Nucleus accumbens (tissue), 56 donors: ENCODE measurements at regions not wholly inside any gene's neighbourhood (a gene's known extent, or its start where the extent isn't known, plus 50 kb on each side); places are given as distances from the start of the nearest gene placed in this dataset.
"Not testable (repeated sequence)": the region's sequence is repeated elsewhere in the genome, so short reads cannot be mapped to it uniquely, and the experiment has no call there.

Experiments used
- DNase-seq, 56 donors: peaks; one replicate each; lab custom pipeline; 2025; lab: John Stamatoyannopoulos, UW

DNA sequence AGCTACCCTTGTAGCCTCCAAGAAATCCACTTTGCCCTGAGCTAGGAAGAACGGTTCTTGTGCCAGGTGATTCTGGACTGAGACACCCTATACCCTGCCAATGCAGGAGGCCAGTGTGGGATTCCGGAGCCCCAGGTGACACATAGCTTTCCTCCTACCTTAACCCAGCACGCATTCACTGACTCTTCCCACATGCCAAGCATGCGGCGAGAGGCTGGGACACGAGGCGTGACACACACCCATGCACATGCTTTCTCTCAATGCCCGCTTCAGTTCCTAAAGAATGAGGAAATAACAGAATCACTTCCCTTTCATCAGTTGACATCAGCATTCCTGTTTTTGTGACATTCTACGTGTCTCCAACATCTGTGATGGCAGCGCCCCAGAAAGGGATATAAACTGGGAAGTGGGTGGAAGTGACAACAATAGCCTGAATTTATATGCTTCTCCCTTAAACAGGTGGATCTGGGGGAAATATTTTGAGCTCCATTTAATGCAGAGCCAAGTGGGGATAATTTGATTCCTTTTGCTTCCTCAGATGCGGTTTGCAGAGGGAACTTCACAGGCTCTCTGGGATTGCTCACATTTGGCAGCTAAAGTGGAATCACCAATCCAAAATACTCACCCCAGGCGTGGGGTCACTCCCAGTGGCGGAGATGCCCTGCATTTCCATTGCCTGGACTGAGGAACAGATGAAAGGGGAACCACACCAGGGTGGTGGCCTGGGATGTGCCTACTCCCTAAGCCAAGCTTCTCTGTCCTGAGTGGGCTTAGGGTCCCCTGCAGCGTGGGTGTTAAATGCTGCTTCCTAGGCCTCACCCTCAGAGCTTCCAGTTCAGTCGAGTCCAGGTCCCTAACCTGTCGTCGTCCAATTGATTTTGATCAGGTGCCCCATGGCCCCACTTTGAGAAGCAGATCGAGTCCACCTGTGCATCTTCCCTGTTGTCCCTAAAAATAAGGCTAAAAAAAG lies 445.1 kb downstream of the SIPA1L2 start:
- DNase-seq: peak in 5 of 56 donors; percentile 5 to 14 (median 8)

- no peak for DNase-seq
Measured at GRCh38 chr1:232183802-232184201, 446.1 kb downstream of the SIPA1L2 start.

- DNase-seq: no peak
Measured at GRCh38 chr1:232183266-232183800, 446.6 kb downstream of the SIPA1L2 start.

GRCh38 chr1:232182236-232182635 lies 447.7 kb downstream of the SIPA1L2 start:
- DNase-seq: no peak

GRCh38 chr1:232180779-232181136 lies 449.2 kb downstream of the SIPA1L2 start:
- DNase-seq: no peak

DNA sequence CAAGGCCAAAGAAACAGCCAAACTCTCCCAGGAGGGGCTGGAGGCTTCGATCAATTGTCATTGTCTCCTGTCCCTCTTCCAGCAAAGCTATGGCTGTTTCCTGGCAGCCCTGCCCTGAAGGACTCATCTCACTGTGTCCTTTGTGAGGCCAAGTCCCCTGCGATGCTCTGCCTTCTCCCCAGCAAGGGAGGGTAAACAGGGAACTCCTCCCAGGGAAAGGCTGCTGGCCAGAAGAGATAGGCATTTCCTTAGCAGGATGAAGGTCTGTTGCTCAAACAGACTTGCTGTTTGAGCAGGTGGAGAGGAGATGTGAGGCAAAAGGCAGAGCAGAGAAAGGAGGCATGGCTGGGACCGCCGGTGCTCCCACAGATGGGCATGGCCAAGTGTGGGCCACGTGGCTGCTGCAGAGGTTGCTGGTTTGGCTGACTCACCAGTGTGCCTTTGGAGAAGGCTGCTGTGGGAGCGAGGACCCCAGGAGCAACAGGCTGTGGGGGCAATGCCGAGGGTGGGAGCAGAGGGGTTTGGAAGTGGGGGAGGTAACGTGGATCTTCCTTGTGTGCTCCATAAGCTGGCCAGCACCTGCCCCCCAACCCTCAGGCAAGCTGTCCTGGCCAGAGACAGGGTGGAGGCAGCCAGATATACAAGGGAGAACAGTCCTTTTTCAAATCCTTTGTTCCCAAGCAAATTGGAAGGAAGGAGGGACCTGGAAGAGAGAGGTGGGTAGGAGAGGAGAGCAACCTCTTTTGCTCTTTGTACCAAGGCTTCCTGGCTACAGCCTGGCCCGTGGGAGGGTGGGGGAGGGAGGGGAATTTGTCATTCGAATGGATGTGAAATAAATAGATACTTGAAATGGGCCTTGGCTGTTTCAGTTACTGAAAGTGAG lies 449.8 kb downstream of the SIPA1L2 start:
- no peak for DNase-seq

DNA sequence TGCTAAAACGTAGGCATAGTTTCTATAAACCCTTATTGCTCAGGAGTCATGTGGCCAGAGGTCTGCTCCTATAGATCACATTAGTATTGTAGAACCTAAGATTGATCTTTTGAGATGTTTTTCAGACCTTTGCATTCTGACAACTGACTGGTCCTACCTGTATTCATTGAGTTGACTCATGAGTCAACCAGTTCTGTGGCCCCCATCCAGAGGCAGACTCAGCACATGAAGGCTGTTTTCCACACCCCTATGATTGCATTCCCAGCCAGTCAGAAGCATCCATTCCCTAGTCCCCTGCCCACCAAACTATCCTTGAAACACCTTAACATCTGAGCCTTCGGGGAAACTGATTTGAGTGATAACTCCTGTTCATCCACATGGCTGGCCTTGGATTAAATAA lies 451.7 kb downstream of the SIPA1L2 start:
- no peak for DNase-seq

DNA sequence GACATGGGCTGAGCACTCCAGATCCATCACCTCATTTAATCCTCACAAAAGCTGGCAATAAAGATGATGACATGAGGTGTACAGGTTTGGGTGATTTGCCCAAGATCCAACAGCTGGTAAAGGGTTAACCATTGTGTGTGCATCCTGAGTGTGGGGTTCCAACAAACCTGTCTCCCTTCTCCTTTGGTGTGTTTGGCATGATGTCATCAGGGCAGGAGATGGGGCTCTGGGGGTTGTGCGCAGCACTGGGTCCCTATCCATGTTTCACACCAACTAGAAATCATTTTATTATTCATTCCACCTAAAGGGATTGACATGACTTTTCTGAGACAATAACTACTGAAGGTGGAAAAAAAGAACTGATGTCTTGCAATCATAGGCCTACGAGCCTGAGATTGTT lies 452.5 kb downstream of the SIPA1L2 start:
- no peak for DNase-seq

GRCh38 chr1:232176222-232176621 lies 453.7 kb downstream of the SIPA1L2 start:
- no peak for DNase-seq

- DNase-seq: peak in 4 of 56 donors; percentile 3 to 6 (median 4)
Measured at GRCh38 chr1:232174306-232174705, 455.6 kb downstream of the SIPA1L2 start.

GRCh38 chr1:232172563-232172962 lies 457.4 kb downstream of the SIPA1L2 start:
- DNase-seq: no peak

GRCh38 chr1:232170909-232171308 lies 459.0 kb downstream of the SIPA1L2 start:
- DNase-seq: no peak

GRCh38 chr1:232169436-232169835 lies 460.5 kb downstream of the SIPA1L2 start:
- no peak for DNase-seq

DNA sequence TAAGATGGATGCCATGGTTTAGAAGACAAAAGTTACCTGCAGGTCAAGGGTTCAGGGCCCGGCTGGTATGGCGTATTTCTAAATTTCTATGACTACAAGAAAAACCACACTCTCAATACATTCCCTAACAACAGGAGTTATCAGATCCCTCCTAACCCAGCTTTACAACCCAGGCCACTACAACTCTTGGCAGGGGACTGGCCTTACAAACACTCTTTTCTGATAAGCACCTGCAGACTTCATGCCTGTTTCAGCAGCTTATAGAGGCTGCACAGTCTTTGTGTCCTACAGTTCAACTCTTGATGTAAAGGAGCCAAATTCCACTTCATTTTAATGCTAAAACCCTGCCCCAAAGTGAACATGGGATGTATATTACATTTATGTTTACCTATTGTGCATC lies 461.4 kb downstream of the SIPA1L2 start:
- no peak for DNase-seq

- no peak for DNase-seq
Measured at GRCh38 chr1:232166942-232167341, 463.0 kb downstream of the SIPA1L2 start.

DNA sequence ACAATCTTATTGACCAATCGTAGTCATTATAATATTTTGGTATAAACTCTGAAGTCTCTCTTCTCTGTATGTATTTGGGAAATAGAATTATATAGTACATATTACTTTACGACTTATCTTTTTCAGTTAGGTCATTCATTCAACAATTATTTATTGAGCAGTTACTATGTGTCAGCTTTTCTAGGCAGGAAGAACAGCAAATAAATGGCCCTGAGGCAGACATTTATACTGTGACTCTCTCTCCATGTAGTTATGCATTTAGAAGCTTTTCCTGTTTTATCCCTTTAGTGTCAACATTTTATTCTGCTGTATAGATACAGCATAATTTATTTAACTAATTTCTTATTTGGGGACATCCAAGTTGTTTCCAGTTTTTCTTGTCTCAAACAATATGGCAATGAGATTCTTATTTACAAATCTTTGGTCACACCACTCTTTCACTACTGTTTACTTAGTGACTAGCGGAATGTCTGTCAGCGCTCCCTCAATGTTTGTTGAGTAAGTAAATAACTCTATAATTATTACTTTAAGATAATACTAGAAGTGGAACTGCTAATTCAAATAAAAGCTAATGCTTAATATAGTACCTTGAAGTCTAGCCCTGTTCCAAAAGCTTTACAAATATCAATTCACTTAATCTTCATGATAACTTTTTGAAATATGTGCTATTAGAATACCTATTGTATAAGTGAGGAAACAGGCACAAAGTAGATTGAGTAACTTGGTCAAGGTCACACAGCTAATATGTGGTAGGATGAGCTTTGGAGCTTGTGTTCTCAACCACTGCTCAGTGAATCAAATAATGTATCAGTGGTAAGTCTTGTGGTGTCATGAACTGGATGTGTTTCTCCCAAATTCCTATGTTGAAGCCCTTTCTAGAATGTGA lies 465.6 kb downstream of the SIPA1L2 start:
- no peak for DNase-seq

DNA sequence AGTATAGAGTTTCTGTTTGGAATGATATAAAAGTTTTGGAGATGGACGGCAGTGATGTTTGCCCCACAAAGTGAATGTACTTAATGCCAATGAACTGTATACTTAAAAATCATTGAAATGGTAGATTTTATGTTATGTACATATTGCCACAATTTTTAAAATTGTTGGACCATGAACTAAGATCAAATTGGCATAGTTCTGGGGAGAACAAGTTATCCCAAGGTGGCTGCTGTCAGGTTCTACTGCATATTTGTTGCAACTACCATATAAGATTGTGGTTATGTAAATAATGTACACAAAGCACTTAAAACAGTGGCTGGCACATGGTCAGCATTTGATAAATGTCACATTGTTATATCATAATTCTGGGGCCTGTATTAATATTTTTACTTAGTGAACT lies 466.4 kb downstream of the SIPA1L2 start:
- no peak for DNase-seq

DNA sequence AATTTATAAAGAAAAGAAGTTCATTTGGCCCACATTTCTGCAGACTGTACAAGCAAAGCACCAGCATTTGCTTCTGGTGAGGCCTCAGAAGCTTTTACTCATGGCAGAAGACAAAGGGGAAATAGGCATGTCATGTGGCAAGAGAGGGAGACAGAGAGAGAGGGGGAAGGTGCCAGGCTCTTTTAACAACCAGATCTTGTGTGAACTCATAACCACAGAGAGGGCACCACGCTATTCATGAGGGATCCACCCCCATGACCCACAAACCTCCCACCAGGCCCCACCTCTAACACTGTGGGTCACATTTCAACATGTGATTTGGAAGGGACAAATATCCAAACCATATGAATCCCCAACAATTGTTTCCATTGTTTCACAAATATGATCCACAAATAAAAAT lies 467.9 kb downstream of the SIPA1L2 start:
- no peak for DNase-seq

GRCh38 chr1:232158558-232158957 lies 471.4 kb downstream of the SIPA1L2 start:
- not testable (repeated sequence) for DNase-seq

DNA sequence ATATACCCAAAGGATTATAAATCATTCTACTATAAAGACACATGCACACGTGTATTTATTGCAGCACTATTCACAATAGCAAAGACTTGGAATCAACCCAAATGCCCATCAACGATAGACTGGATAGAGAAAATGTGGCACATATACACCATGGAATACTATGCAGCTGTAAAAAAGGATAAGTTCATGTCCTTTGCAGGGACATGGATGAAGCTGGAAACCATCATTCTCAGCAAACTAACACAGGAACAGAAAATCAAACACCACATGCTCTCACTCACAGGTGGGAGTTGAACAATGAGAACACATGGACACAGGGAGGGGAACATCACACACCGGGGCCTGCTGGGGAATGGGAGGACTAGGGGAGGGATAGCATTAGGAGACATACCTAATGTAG lies 473.9 kb downstream of the SIPA1L2 start:
- not testable (repeated sequence) for DNase-seq
